Temporal lobe (tissue), 1 donor: ENCODE measurements at regions not wholly inside any gene's neighbourhood (a gene's known extent, or its start where the extent isn't known, plus 50 kb on each side); places are given as distances from the start of the nearest gene placed in this dataset. TPM values are rescaled to one million over a fixed set of nuclear protein-coding genes. Genes with fewer than 3 reads are reported as not detected.

Experiments
- small RNA-seq: library from RNA; depleted of rRNA; stranded (forward); fragments of <200 nt; gene quantifications from one replicate; pipeline ENCODE3, GENCODE V24; 2014; ENCODE audit warnings: low replicate concordance

Small RNA genes lying in the stretch of these regions (small RNA-seq; reads per million reads assigned to genes)
- gene RF00096 = not detected
